HL-60 (cell line): ENCODE measurements at regions not wholly inside any gene's neighbourhood (a gene's known extent, or its start where the extent isn't known, plus 50 kb on each side); places are given as distances from the start of the nearest gene placed in this dataset.

Source experiments
- DNase-seq, 2 experiments: peaks; one replicate each; pipeline ENCODE4 v3.0.0-alpha.2; 2010 to 2020; ENCODE audit warnings: low read depth in 1 of 2, low spot score in 1 of 2
- H3K27ac ChIP-seq: fragments of 250-450 bp; sonication (Bioruptor Pico); replicated peaks from 2 replicates; pipeline ENCODE4 v1.5.1; 2020; ENCODE audit warnings: mild to moderate bottlenecking, moderate library complexity
- H3K27me3 ChIP-seq: fragments of 250-450 bp; sonication (Bioruptor Pico); 2 replicates; pipeline ENCODE4 v1.5.1; 2021; ENCODE audit warnings: mild to moderate bottlenecking, moderate library complexity; ENCODE audit not compliant: insufficient read depth, poor library complexity, severe bottlenecking
- H3K4me3 ChIP-seq: replicated peaks from 2 replicates; pipeline ENCODE4 v1.5.1; 2011; ENCODE audit warnings: mild to moderate bottlenecking, control low read depth, low read length; ENCODE audit not compliant: insufficient read depth
- CTCF ChIP-seq: IDR thresholded peaks from one replicate; pipeline ENCODE4 v1.5.1; 2011; ENCODE audit warnings: low read length, control low read depth, inconsistent platforms; ENCODE audit not compliant: insufficient read depth
- GABPA ChIP-seq: IDR thresholded peaks from 2 replicates; pipeline ENCODE4 v1.6.1; 2012; ENCODE audit warnings: low read depth
- POLR2AphosphoS5 ChIP-seq: IDR thresholded peaks from 2 replicates; pipeline ENCODE4 v1.6.1; 2012; ENCODE audit warnings: low read depth
- SPI1 ChIP-seq: IDR thresholded peaks from 2 replicates; pipeline ENCODE4 v1.6.1; 2012; ENCODE audit warnings: low read depth, mild to moderate bottlenecking, borderline replicate concordance
- TF ChIP-seq, protein P1 (sequence below): IDR thresholded peaks from 2 replicates; pipeline ENCODE4 v1.6.1; 2012; ENCODE audit warnings: low read depth; ENCODE audit not compliant: insufficient replicate concordance

- H3K4me3 ChIP-seq: no peak overlapping the region
- no peaks in the 10 kb centered on the region for H3K27me3 ChIP-seq
- no peak for DNase-seq
- no peak overlapping the region for H3K27ac ChIP-seq
- TF ChIP-seq SPI1 (no peak), CTCF (no peak), POLR2AphosphoS5 (no peak), GABPA (no peak)
- TF ChIP-seq, protein P1, sequence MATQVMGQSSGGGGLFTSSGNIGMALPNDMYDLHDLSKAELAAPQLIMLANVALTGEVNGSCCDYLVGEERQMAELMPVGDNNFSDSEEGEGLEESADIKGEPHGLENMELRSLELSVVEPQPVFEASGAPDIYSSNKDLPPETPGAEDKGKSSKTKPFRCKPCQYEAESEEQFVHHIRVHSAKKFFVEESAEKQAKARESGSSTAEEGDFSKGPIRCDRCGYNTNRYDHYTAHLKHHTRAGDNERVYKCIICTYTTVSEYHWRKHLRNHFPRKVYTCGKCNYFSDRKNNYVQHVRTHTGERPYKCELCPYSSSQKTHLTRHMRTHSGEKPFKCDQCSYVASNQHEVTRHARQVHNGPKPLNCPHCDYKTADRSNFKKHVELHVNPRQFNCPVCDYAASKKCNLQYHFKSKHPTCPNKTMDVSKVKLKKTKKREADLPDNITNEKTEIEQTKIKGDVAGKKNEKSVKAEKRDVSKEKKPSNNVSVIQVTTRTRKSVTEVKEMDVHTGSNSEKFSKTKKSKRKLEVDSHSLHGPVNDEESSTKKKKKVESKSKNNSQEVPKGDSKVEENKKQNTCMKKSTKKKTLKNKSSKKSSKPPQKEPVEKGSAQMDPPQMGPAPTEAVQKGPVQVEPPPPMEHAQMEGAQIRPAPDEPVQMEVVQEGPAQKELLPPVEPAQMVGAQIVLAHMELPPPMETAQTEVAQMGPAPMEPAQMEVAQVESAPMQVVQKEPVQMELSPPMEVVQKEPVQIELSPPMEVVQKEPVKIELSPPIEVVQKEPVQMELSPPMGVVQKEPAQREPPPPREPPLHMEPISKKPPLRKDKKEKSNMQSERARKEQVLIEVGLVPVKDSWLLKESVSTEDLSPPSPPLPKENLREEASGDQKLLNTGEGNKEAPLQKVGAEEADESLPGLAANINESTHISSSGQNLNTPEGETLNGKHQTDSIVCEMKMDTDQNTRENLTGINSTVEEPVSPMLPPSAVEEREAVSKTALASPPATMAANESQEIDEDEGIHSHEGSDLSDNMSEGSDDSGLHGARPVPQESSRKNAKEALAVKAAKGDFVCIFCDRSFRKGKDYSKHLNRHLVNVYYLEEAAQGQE: no peak
Measured at GRCh38 chr3:95721938-95722337, 1092.5 kb upstream of the EPHA6 start.

GRCh38 chr3:95725770-95726169 is 1088.6 kb upstream of the EPHA6 start:
- no peaks in the 10 kb centered on the region for H3K27me3 ChIP-seq

GRCh38 chr3:95731753-95732152 is 1082.6 kb upstream of the EPHA6 start:
- TF ChIP-seq CTCF (no peak), POLR2AphosphoS5 (no peak), SPI1 (no peak), GABPA (no peak)
- TF ChIP-seq, protein P1: no peak
- no peak for DNase-seq
- H3K27me3 ChIP-seq: no peaks in the 10 kb centered on the region
- H3K4me3 ChIP-seq: no peak overlapping the region
- H3K27ac ChIP-seq: no peak overlapping the region

More at GRCh38 chr3:95725770-95726169, 1088.6 kb upstream of the EPHA6 start:
- no peak overlapping the region for H3K4me3 ChIP-seq
- no peak for DNase-seq
- H3K27ac ChIP-seq: no peak overlapping the region
- no peak for TF ChIP-seq POLR2AphosphoS5
- TF ChIP-seq GABPA: no peak
- no peak for TF ChIP-seq CTCF

DNA sequence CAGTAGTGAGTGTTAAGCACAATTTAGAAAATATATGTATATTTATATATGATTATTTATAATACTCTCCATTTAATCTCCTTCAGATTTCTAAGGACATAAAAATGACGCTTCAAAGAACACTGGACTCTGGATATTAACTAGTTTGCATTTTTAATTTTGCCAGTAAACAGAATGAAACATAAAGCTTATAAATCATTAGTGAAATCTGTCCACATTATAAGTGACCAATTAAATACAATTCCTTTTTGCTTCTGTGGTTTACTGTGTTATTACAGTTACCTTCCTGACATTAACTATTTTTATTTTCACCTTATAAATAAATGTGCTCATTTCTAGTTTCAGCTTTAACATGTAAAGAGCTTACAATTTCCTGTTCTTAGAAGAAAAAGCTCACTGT is 1081.1 kb upstream of the EPHA6 start:
- TF ChIP-seq CTCF (no peak), SPI1 (no peak), GABPA (no peak), POLR2AphosphoS5 (no peak)
- TF ChIP-seq, protein P1: no peak
- Histone ChIP-seq H3K27me3 (no peaks in the 10 kb centered on the region), H3K4me3 (no peak overlapping the region), H3K27ac (no peak overlapping the region)
- no peak for DNase-seq
